Epithelial cell of esophagus (primary cell): ENCODE measurements at regions not wholly inside any gene's neighbourhood (a gene's known extent, or its start where the extent isn't known, plus 50 kb on each side); places are given as distances from the start of the nearest gene placed in this dataset.

Experiments used
- DNase-seq: peaks from one replicate; pipeline ENCODE4 v3.0.0; 2010; ENCODE audit warnings: low read depth
- H3K4me3 ChIP-seq: 2 replicates; pipeline ENCODE4 v1.5.1; 2011; ENCODE audit warnings: mild to moderate bottlenecking, low read length, control low read depth
- TF ChIP-seq, protein P1 (sequence below): IDR thresholded peaks from 2 replicates; pipeline ENCODE4 v1.5.1; 2011; ENCODE audit warnings: low read depth, mild to moderate bottlenecking, low read length, control low read depth, inconsistent platforms; ENCODE audit not compliant: insufficient read depth; ENCODE audit errors: missing control alignments

GRCh38 chr12:76639646-76640045, 80.1 kb upstream of the OSBPL8 start:
- TF ChIP-seq, protein P1, sequence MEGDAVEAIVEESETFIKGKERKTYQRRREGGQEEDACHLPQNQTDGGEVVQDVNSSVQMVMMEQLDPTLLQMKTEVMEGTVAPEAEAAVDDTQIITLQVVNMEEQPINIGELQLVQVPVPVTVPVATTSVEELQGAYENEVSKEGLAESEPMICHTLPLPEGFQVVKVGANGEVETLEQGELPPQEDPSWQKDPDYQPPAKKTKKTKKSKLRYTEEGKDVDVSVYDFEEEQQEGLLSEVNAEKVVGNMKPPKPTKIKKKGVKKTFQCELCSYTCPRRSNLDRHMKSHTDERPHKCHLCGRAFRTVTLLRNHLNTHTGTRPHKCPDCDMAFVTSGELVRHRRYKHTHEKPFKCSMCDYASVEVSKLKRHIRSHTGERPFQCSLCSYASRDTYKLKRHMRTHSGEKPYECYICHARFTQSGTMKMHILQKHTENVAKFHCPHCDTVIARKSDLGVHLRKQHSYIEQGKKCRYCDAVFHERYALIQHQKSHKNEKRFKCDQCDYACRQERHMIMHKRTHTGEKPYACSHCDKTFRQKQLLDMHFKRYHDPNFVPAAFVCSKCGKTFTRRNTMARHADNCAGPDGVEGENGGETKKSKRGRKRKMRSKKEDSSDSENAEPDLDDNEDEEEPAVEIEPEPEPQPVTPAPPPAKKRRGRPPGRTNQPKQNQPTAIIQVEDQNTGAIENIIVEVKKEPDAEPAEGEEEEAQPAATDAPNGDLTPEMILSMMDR = no peak
- no peak for DNase-seq

DNA sequence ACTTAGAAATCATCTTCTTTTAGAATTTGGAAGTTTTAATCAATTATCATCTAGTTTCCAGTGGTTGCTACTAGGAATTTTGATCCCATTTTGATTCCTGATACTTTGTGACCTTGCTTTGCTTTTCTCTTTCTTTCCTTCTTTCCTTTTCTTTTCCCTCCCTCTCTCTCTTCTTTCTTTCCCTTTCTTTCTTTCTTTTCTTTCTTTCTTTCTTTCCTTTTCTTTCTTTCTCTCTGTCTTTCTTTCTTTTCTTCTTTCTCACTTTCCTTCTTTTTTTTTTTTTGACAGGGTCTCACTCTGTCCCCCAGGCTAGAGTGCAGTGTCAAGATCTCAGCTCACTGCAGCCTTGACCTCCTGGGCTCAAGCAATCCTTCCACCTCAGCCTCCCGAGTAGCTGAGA, 81.5 kb upstream of the OSBPL8 start:
- no peak overlapping the region for H3K4me3 ChIP-seq
- TF ChIP-seq, protein P1 = no peak

More at GRCh38 chr12:76639646-76640045, 80.1 kb upstream of the OSBPL8 start:
- no peak overlapping the region for H3K4me3 ChIP-seq

GRCh38 chr12:76641961-76642360, 82.4 kb upstream of the OSBPL8 start:
- DNase-seq = no peak
- TF ChIP-seq, protein P1 = no peak
- no peak overlapping the region for H3K4me3 ChIP-seq

More for the DNA sequence above, 81.5 kb upstream of the OSBPL8 start:
- no peak for DNase-seq

DNA sequence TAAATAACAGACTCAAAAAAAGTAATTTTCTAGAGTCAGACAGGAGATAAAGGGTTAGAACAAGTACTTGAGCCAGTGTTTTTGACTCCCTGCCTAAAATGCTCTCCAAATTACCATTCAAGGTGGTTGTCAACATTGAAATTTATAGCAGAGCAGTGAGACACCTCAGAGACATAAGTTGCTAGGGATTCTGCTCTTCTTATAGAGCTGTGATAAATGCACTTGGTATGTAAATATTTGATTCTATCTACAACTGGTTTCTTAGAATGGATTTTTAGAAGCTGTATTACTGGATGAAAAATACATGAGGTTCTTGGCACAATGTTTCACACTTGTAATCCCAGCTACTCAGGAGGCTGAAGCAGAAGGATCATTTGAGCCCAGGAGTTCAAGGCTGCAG, 83.9 kb upstream of the OSBPL8 start:
- DNase-seq = no peak
- TF ChIP-seq, protein P1 = no peak

GRCh38 chr12:76644950-76645349, 85.4 kb upstream of the OSBPL8 start:
- DNase-seq = no peak
- TF ChIP-seq, protein P1 = no peak
- no peak overlapping the region for H3K4me3 ChIP-seq

More for the DNA sequence above, 83.9 kb upstream of the OSBPL8 start:
- no peak overlapping the region for H3K4me3 ChIP-seq

- no peak for DNase-seq
- TF ChIP-seq, protein P1 = no peak
- H3K4me3 ChIP-seq = no peak overlapping the region
Measured at GRCh38 chr12:76645934-76646333, 86.4 kb upstream of the OSBPL8 start.

DNA sequence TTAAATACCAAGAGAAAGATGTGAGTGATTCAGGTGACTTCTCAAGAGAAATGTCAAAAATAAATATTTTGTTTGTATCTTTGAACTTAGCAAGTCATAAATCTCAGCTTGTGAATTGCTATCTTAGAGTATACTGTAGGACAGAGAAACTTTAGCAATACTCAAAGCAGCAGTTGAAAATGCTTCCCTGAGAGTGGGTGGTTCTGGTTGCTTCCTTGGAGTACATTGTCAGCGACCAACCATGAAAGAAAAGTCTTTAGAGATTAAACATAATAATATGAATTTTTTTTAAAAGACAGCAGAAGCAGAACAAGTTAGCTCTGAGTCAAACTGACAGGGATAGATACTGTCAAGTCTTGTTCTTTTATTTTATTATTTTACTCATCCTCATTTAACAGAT, 86.8 kb upstream of the OSBPL8 start:
- DNase-seq = no peak
- TF ChIP-seq, protein P1 = no peak
- no peak overlapping the region for H3K4me3 ChIP-seq
